Activated naive CD4-positive, alpha-beta T cell treated with anti-CD3 and anti-CD28 coated beads, Interleukin-2, amount 50 U/mL, for 72 hours (primary cell): ENCODE measurements at regions not wholly inside any gene's neighbourhood (a gene's known extent, or its start where the extent isn't known, plus 50 kb on each side); places are given as distances from the start of the nearest gene placed in this dataset.
"Not testable (repeated sequence)": the region's sequence is repeated elsewhere in the genome, so short reads cannot be mapped to it uniquely, and the experiment has no call there.

Experiments
- ATAC-seq, 2 donors: fragments of 150-1000 bp; cut with Tn5 transposase; 2 replicates each; pipeline ENCODE4 v1.10.0; 2021; ENCODE audit warnings: mild to moderate bottlenecking in 2 of 2, moderate library complexity in 2 of 2
- DNase-seq, 2 donors: peaks; one replicate each; pipeline ENCODE4 v3.0.0; 2021 to 2022; ENCODE audit warnings: low spot score in 2 of 2
- H3K27ac Mint-ChIP-seq, 2 donors: one replicate each; pipeline ENCODE4 v1.8.0; 2022; ENCODE audit warnings: mild to moderate bottlenecking in 2 of 2, mixed read lengths in 2 of 2
- H3K36me3 Mint-ChIP-seq, 2 donors: one replicate each; pipeline ENCODE4 v1.8.0; 2022; ENCODE audit warnings: mixed read lengths in 2 of 2
- H3K9me3 Mint-ChIP-seq, 2 donors: one replicate each; pipeline ENCODE4 v1.8.0; 2022; ENCODE audit warnings: mixed read lengths in 2 of 2

DNA sequence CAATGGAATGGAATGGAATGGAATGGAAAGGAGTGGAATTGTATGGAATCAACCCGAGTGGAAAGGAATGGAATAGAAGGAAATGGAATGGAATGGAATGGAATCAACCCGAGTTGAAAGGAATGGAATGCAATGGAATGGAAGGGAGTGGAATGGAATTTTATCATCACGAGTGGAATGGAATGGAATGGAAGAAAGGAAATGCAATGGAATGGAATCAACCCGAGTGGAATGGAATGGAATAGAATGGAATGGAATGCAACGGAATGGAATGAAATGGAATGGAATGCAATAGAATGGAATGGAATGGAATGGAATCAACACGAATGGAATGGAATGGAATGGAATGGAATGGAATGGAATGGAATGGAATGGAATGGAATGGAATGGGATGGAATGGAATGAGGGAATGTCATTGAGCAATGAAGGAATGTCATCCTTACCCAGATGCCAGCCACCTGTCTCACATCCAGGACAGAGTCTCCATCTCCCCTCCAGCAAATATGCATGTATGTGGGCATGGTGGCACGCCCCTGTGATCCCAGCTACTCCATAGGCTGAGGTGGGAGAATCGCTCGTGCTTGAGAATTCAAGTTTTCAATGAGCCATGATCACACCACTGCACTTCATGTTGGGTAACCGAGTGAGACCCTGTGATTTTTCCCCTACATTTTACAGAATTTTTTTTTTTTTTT is 1149.5 kb downstream of the RPIA start:
- Mint-ChIP-seq H3K36me3 (peaks cover 11% of the 10 kb centered on the region in 2 donors), H3K9me3 (peaks cover 13 to 18% of the 10 kb centered on the region in 2 donors)
- not testable (repeated sequence) for DNase-seq, ATAC-seq, H3K27ac Mint-ChIP-seq

DNA sequence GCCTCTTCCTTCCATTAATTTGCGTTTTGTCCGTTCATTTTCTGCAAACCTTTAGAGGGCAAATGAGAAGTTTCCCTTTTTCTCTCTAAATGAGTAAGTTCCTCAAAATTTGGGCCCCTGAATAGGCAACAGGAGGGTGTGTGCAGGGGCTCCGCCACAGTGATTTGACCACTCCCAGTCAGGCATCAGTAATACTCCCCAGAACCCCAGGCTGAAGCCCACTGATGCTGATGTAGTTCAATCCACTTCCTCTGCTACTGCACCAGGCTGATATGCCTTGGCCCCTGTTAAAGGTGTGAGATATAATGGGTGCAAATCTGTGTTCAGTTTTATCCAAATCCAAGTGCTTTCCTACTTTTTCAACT is 1150.0 kb downstream of the RPIA start:
- Mint-ChIP-seq H3K36me3 (peaks cover 6% of the 10 kb centered on the region in 2 donors), H3K9me3 (peaks cover 7 to 15% of the 10 kb centered on the region in 2 donors), H3K27ac (no peak overlapping the region)
- DNase-seq (no peak), ATAC-seq (no peak)

DNA sequence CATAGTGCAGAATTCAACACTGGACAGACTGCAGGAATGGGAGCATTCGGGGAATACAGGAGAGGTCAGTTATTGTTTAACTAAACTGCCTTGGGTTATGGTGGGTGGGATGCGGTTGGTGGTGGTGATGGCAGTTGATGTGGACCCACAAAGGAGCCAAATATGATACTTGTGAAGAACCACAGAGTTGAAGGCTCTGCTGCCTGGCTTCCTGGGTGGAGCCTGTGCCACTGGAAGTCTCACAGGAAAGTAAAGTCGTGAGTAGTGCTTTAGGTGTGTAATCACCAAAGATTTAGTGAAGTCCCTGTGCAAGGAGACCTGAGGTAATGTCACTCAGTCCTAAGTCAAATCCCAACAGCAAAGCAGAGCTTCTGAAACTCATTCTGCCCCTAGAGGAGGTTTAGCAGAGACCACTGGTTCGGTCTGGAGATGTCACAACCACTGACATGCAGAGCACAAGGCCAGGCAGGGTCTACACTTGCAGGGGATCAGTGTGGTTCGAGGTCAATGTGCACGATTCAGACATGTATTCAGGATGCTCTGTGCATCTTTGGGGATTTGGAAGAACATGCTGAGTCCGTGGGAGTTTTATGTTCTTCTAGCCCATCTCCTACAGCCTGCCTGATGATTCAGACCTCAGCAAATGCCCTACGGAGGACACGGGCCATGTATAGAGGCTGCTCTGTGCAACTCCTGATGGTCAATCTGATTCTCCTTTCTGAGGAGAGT is 1150.9 kb downstream of the RPIA start:
- no peak overlapping the region for H3K27ac Mint-ChIP-seq
- H3K9me3 Mint-ChIP-seq, result peaks cover 0 to 7% of the 10 kb centered on the region in 2 donors
- ATAC-seq (no peak), DNase-seq (no peak)
- no peaks in the 10 kb centered on the region for H3K36me3 Mint-ChIP-seq

DNA sequence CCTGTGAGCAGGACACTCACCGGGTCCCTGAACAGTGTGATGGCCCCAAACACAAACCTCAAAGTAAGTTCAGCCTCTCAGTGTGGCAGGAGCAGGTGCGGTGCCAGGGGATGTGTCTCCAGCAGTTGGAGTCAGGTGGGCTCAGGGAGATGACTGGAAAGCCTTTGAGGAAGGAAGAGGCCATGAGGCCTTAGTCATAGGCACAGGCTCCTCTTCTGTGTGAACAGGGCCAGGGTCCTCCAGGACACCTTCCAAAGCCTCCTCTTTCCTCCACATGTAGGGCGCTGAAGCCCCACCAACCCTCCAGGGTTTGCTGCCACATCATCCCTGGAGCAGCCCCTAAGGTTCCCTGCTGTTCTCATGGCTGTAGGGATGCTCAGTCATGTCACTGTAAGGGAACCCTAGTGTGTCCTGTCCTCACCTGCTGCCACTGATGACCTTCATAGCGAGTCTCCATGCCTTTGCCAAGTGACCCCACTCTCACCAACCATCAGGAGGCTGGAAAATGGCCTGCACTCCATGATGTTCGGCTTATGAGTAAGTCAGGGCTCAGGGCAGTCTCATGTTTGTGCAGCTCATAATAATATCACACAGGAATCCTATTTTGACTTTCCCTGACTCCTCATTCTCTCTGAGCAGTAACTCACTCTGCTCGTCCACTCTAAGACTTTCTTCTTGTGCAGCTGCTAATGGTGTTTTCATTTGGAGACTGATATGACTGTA is 1152.9 kb downstream of the RPIA start:
- no peak for DNase-seq
- Mint-ChIP-seq H3K9me3 (peaks cover 0 to 7% of the 10 kb centered on the region in 2 donors), H3K27ac (no peak overlapping the region), H3K36me3 (no peaks in the 10 kb centered on the region)
- no peak for ATAC-seq

DNA sequence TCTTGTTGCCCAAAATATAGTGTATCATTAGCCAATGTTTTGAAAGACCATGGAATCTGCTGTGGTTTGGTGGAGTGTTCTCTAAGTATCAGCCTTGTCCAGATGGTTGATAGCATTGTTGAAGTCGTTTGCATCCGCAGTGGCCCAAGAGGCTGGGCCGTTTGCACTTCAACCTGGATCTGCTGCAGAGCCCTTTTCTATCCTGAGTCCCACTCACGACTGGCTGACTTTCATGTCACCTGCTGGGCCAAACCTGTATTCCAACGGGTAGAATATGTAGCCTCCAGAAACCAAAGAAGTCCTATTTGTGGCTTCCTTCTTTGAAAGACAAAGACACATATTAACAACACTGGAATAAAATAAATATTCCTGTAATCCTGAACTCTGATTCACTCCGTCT is 1154.1 kb downstream of the RPIA start:
- Mint-ChIP-seq H3K36me3 (no peaks in the 10 kb centered on the region), H3K9me3 (peaks cover 4 to 7% of the 10 kb centered on the region in 2 donors), H3K27ac (no peak overlapping the region)
- DNase-seq (no peak), ATAC-seq (no peak)

DNA sequence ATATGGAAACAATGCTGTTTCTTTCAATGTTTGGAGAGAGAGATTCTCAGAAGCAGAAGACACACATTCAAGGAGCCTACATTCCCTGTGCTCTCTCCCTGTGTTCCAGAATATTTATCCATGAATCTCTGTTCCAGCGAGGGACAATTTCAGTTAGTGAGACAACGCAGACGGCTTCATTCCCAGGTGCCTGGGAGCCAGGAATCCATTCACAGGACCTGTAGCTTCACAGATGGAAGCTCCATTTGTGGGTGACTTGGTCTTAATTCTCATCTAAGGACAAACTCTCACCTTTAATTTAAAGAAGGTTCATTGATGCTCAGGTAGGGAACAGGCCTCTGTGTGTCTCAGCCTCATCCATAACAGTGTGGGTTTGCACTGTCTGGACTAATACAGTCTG is 1156.6 kb downstream of the RPIA start:
- peaks cover 4 to 7% of the 10 kb centered on the region in 2 donors for H3K9me3 Mint-ChIP-seq
- no peak for DNase-seq
- H3K27ac Mint-ChIP-seq, result no peak overlapping the region
- ATAC-seq, result no peak
- no peaks in the 10 kb centered on the region for H3K36me3 Mint-ChIP-seq

DNA sequence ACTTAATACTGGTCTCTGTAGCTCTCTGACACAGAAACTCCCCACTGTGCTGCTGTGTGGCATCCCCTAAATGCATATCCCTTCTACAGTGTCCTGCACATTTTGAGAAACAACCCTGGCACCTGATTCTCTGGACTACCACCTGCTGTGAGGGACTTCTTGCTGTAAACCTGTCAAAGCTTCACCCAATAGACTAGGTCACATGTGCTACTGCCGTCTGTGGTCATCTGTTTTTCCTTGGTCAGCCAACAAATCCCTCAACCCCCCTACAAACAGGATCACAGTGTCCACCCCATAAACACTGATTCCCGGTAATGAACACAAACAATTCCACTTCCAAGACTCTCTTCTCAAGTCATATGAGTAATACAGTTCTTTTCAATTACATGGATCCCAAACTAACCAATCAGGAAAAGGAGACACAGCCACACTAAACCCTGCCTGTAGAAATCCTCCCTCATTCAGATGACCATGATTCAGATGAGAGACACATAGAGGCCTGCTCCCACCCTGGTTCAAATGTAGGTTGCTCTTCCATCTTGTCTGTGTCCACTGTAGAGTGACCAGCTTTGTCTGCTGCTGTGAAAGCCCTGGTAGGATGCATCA is 1157.4 kb downstream of the RPIA start:
- H3K27ac Mint-ChIP-seq, result no peak overlapping the region
- H3K9me3 Mint-ChIP-seq, result peaks cover 4 to 7% of the 10 kb centered on the region in 2 donors
- ATAC-seq (no peak), DNase-seq (no peak)
- H3K36me3 Mint-ChIP-seq, result no peaks in the 10 kb centered on the region

DNA sequence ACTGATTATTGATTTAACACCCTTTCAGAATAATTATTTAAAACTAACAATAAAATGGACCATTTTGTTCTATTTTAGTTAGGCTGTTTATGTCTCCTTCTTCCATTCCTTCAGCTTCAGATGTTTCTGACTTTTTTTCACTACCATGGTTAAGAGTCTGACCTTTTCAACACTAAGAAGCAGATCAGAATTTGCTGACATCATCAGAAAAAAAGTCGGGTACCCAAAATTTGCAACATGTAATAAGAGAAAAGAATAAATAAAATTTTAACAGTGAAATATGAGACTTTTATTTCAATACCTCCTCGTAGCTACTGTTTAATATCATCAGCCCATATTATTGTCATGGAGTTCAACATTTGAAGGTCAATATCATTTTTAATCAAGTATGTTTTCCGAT is 1158.3 kb downstream of the RPIA start:
- no peak for DNase-seq
- Mint-ChIP-seq H3K27ac (no peak overlapping the region), H3K36me3 (no peaks in the 10 kb centered on the region), H3K9me3 (peaks cover 4 to 7% of the 10 kb centered on the region in 2 donors)
- no peak for ATAC-seq

DNA sequence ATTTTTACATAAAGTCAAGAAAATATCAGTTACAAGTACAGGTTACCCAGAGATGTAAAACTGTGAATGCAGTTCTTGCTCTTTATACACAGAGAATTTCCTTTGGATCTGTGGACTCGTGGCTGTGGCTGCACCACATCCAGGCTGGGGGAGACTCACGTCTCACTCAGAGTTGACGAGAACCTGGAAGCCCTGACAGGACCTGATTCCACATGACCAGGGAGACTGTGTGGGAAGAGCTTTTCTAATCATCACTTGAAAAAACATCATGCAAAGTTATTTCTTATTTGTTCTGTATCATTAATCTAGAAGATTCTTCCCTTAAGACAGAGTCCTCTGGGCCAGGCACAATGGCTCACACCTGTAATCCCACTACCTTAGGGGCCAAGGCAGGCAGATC is 1159.0 kb downstream of the RPIA start:
- Mint-ChIP-seq H3K27ac (no peak overlapping the region), H3K9me3 (peaks cover 4 to 5% of the 10 kb centered on the region in 2 donors), H3K36me3 (no peaks in the 10 kb centered on the region)
- no peak for ATAC-seq
- DNase-seq, result no peak

DNA sequence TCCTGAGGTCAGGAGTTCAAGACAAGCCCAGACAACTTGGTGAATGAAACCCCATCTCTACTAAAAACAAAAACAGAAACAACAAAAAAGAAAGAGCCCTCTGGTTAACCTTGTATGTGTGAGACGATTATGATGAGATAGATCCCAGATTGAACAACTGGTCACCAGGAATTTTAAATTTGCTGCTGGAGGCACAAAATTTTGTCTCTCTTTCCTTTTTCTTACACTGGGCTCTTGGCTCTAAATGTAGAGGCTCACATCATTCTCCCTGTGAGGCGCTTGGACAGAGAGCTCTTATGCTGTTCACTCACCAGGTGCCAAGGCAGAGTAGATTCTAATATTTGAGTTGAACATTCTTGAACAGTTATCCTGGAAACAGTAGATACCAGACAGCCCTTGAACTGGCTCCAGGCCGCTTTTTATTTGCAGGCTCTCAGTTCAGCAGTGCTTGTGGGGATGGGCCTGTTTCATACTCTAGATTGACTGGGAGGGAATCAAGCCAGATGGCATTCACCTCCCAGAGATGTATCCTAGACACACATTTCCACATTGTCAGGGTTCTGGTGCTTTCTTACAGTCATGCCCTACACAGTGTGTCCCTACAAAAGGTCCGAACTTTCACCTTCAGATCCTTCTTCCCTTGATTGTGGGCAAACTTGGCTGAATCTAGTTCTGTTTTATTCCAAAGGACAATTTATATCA is 1159.6 kb downstream of the RPIA start:
- DNase-seq (no peak), ATAC-seq (no peak)
- Mint-ChIP-seq H3K27ac (no peak overlapping the region), H3K36me3 (no peaks in the 10 kb centered on the region), H3K9me3 (peaks cover 0 to 4% of the 10 kb centered on the region in 2 donors)

DNA sequence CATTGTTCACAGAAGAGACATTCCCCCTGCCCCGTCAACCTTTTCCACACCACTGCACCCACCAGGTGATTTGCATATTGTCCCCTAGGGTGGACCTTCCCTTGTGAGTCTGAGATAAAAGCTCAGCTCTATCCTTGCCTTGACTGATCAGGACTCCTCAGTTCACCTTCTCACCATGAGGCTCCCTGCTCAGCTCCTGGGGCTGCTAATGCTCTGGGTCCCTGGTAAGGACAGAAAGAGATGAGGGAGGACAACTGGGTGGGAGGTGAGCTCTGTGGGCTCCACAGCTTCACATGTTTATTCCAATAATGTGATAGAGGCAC is 1160.1 kb downstream of the RPIA start:
- Mint-ChIP-seq H3K9me3 (peaks cover 0 to 4% of the 10 kb centered on the region in 2 donors), H3K27ac (no peak overlapping the region), H3K36me3 (no peaks in the 10 kb centered on the region)
- DNase-seq (no peak), ATAC-seq (no peak)

DNA sequence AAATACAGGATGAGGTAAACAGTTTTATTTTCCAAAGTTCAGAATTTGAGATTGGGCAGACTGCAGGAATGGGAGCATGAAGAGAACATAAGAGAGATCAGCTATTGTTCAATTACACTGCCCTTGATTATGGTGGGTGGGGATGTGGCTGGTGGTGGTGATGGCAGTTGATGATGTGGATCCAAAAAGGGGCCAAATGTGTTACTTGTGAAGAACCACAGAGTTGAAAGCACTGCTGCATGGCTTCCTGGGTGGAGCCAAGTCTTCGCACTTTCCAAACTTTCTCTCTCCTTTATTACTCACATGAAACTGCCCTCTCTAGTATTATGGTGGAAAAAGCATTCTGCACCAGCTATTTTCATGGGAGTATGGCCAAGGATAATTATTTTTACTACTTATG is 1162.0 kb downstream of the RPIA start:
- H3K27ac Mint-ChIP-seq, H3K9me3 Mint-ChIP-seq, H3K36me3 Mint-ChIP-seq, DNase-seq, ATAC-seq: not testable (repeated sequence)

DNA sequence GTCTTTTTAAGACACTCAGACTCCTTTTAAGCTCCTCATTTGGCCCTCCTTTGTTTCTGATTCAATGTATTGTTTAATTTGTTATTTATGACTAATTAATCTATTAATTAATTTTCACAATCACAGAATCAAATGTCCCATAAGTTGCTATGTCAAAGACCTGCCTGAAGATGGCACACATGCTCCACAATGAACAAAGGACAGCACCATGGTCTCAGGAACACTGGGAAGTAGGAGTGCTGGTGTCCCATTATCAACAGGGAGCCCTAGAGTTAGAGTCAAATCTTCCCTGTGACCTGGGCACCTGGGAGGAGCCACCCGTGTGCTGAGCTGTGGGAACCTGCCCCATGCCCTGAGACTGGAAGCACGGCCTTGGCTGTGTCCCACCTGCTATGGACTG is 1164.3 kb downstream of the RPIA start:
- H3K9me3 Mint-ChIP-seq, DNase-seq, ATAC-seq, H3K36me3 Mint-ChIP-seq, H3K27ac Mint-ChIP-seq: not testable (repeated sequence)

DNA sequence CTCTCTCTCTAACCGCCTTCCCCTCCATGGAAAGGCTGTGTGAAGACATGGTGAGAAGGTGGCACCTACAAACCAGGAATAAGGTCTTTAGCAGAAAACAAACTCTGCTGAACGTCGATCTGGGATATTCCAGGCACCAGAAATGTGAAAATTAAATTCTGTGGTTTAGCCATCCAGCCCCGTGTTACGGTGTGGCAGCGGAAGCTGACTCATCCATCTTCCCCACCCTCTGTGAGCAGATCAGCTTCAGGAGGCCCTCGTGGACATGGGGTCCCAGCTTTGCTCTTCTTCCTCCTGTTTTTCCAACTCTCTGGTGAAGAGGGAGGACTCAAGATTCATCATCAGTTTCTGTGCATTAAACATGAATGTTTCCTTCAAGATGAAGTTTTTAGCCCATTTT is 1164.8 kb downstream of the RPIA start:
- not testable (repeated sequence) for DNase-seq, H3K27ac Mint-ChIP-seq, H3K9me3 Mint-ChIP-seq, ATAC-seq, H3K36me3 Mint-ChIP-seq

DNA sequence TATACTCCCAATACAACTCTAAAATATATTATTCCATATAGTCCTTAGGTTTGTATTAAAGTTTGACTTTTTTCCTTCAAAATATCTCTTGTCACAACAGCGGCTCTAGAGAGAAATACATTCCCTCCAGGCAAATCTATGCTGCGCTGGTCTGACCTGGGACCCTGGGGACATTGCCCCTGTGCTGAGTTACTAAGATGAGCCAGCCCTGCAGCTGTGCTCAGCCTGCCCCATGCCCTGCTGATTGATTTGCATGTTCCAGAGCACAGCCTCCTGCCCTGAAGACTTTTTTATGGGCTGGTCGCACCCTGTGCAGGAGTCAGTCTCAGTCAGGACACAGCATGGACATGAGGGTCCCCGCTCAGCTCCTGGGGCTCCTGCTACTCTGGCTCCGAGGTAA is 1170.7 kb downstream of the RPIA start:
- H3K27ac Mint-ChIP-seq, ATAC-seq, H3K9me3 Mint-ChIP-seq, H3K36me3 Mint-ChIP-seq, DNase-seq: not testable (repeated sequence)

DNA sequence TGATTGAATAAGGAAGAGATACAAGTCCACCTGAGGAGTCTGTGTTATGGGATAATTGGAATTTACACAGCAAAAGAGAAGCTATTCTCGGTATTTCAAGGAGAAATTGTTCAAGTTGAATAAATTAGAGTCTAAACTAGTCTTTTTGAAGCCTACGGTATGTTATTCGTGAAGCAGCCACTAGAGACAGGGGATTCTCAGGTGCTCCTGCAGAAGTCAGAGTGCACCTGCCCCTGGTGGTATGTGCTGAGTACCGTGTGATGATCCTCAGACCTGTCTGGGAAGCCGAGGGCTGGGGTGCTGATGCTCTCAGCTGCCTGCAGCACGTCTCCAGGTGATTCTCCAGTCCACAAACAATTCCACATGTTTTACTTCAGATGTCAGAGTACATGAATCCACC is 1171.7 kb downstream of the RPIA start:
- not testable (repeated sequence) for H3K9me3 Mint-ChIP-seq, H3K36me3 Mint-ChIP-seq, H3K27ac Mint-ChIP-seq, DNase-seq, ATAC-seq
